ENCODE measurements at regions not wholly inside any gene's neighbourhood (a gene's known extent, or its start where the extent isn't known, plus 50 kb on each side); places are given as distances from the start of the nearest gene placed in this dataset.

- Histone ChIP-seq H3K36me3 (ENCODE audit: control insufficient read depth, insufficient read depth, low read length) (no peaks in the 10 kb centered on the region), H3K27ac (ENCODE audit: insufficient read depth, low read length, poor library complexity, severe bottlenecking) (no peak overlapping the region), H3K4me1 (ENCODE audit: control insufficient read depth, insufficient read depth, low read length, poor library complexity, severe bottlenecking) (no peaks in the 10 kb centered on the region), H3K9me3 (ENCODE audit: control insufficient read depth, low read length) (no peaks in the 10 kb centered on the region), H3K27me3 (replicated peaks; ENCODE audit: control insufficient read depth, insufficient read depth, low read length, poor library complexity, severe bottlenecking) (no peaks in the 10 kb centered on the region), H3K4me3 (ENCODE audit: insufficient read depth, low read depth, low read length, poor library complexity, severe bottlenecking) (no peak overlapping the region)
- no peak for DNase-seq
Observed at GRCh38 chr5:158492136-158492535, 607.6 kb downstream of the EBF1 start.

DNA sequence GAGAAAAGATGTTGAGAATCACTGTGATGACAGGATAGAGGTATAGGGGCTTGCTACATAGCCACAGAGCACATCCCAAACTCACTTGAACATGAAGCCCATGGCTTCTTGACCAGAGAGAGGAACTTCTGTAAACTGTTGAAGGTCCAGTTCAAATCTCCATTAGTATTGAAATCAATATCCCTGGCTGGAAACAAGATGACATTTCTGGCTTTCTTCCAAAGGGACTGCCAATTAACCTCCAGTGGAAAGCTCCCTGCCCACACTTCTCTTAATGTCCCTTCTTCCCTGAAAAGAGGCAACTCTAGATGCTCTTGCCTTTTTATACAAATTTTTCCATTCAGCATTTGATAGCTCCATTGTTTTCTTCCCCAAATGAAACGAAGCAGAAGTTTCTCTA lies 612.1 kb downstream of the EBF1 start:
- Histone ChIP-seq H3K4me3 (ENCODE audit: insufficient read depth, low read depth, low read length, poor library complexity, severe bottlenecking) (no peak overlapping the region), H3K27me3 (replicated peaks; ENCODE audit: control insufficient read depth, insufficient read depth, low read length, poor library complexity, severe bottlenecking) (no peaks in the 10 kb centered on the region), H3K36me3 (ENCODE audit: control insufficient read depth, insufficient read depth, low read length) (no peaks in the 10 kb centered on the region), H3K27ac (ENCODE audit: insufficient read depth, low read length, poor library complexity, severe bottlenecking) (no peak overlapping the region), H3K4me1 (ENCODE audit: control insufficient read depth, insufficient read depth, low read length, poor library complexity, severe bottlenecking) (no peaks in the 10 kb centered on the region), H3K9me3 (ENCODE audit: control insufficient read depth, low read length) (no peaks in the 10 kb centered on the region)
- DNase-seq: no peak

GRCh38 chr5:158487156-158487555 lies 612.6 kb downstream of the EBF1 start:
- no peak for DNase-seq
- H3K4me3 ChIP-seq (ENCODE audit: insufficient read depth, low read depth, low read length, poor library complexity, severe bottlenecking): no peak overlapping the region
- no peaks in the 10 kb centered on the region for H3K9me3 ChIP-seq (ENCODE audit: control insufficient read depth, low read length)
- no peaks in the 10 kb centered on the region for H3K36me3 ChIP-seq (ENCODE audit: control insufficient read depth, insufficient read depth, low read length)
- H3K4me1 ChIP-seq (ENCODE audit: control insufficient read depth, insufficient read depth, low read length, poor library complexity, severe bottlenecking): no peaks in the 10 kb centered on the region
- H3K27me3 ChIP-seq (replicated peaks; ENCODE audit: control insufficient read depth, insufficient read depth, low read length, poor library complexity, severe bottlenecking): no peaks in the 10 kb centered on the region
- no peak overlapping the region for H3K27ac ChIP-seq (ENCODE audit: insufficient read depth, low read length, poor library complexity, severe bottlenecking)

DNA sequence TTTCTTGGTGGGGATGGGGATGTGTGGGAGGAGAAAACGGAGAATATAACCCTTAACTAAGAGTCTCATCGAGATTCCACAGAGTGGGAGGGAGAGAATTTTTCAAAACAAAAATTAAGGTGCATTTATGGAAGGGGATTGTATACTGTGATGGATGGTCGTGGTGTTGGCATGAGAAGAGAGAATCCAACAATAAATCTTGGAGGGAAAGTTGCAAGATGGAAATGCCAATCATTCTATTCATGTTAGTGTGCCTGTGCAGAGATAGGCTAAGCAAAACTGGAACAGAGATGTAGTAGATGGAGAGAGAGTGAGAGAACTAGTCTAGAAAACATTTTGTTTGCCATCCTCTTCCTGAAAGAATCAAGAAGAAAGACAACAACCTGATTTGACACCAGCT lies 613.1 kb downstream of the EBF1 start:
- H3K27ac ChIP-seq (ENCODE audit: insufficient read depth, low read length, poor library complexity, severe bottlenecking): no peak overlapping the region

GRCh38 chr5:158485604-158486081 lies 614.1 kb downstream of the EBF1 start:
- Histone ChIP-seq H3K4me1 (ENCODE audit: control insufficient read depth, insufficient read depth, low read length, poor library complexity, severe bottlenecking) (no peaks in the 10 kb centered on the region), H3K27ac (ENCODE audit: insufficient read depth, low read length, poor library complexity, severe bottlenecking) (no peak overlapping the region), H3K9me3 (ENCODE audit: control insufficient read depth, low read length) (no peaks in the 10 kb centered on the region), H3K27me3 (replicated peaks; ENCODE audit: control insufficient read depth, insufficient read depth, low read length, poor library complexity, severe bottlenecking) (no peaks in the 10 kb centered on the region), H3K36me3 (ENCODE audit: control insufficient read depth, insufficient read depth, low read length) (no peaks in the 10 kb centered on the region), H3K4me3 (ENCODE audit: insufficient read depth, low read depth, low read length, poor library complexity, severe bottlenecking) (no peak overlapping the region)
- no peak for DNase-seq

More for the DNA sequence above, 613.1 kb downstream of the EBF1 start:
- H3K27me3 ChIP-seq (replicated peaks; ENCODE audit: control insufficient read depth, insufficient read depth, low read length, poor library complexity, severe bottlenecking): no peaks in the 10 kb centered on the region
- no peaks in the 10 kb centered on the region for H3K36me3 ChIP-seq (ENCODE audit: control insufficient read depth, insufficient read depth, low read length)
- H3K4me3 ChIP-seq (ENCODE audit: insufficient read depth, low read depth, low read length, poor library complexity, severe bottlenecking): no peak overlapping the region
- H3K9me3 ChIP-seq (ENCODE audit: control insufficient read depth, low read length): no peaks in the 10 kb centered on the region
- DNase-seq: no peak
- no peaks in the 10 kb centered on the region for H3K4me1 ChIP-seq (ENCODE audit: control insufficient read depth, insufficient read depth, low read length, poor library complexity, severe bottlenecking)

GRCh38 chr5:158485047-158485446 lies 614.7 kb downstream of the EBF1 start:
- Histone ChIP-seq H3K27ac (ENCODE audit: insufficient read depth, low read length, poor library complexity, severe bottlenecking) (no peak overlapping the region), H3K9me3 (ENCODE audit: control insufficient read depth, low read length) (no peaks in the 10 kb centered on the region)

GRCh38 chr5:158484150-158484549 lies 615.6 kb downstream of the EBF1 start:
- H3K36me3 ChIP-seq (ENCODE audit: control insufficient read depth, insufficient read depth, low read length): no peaks in the 10 kb centered on the region
- no peaks in the 10 kb centered on the region for H3K9me3 ChIP-seq (ENCODE audit: control insufficient read depth, low read length)
- no peak for DNase-seq
- no peaks in the 10 kb centered on the region for H3K27me3 ChIP-seq (replicated peaks; ENCODE audit: control insufficient read depth, insufficient read depth, low read length, poor library complexity, severe bottlenecking)
- no peak overlapping the region for H3K27ac ChIP-seq (ENCODE audit: insufficient read depth, low read length, poor library complexity, severe bottlenecking)
- H3K4me3 ChIP-seq (ENCODE audit: insufficient read depth, low read depth, low read length, poor library complexity, severe bottlenecking): no peak overlapping the region
- H3K4me1 ChIP-seq (ENCODE audit: control insufficient read depth, insufficient read depth, low read length, poor library complexity, severe bottlenecking): no peaks in the 10 kb centered on the region

More at GRCh38 chr5:158485047-158485446, 614.7 kb downstream of the EBF1 start:
- H3K4me1 ChIP-seq (ENCODE audit: control insufficient read depth, insufficient read depth, low read length, poor library complexity, severe bottlenecking): no peaks in the 10 kb centered on the region
- H3K27me3 ChIP-seq (replicated peaks; ENCODE audit: control insufficient read depth, insufficient read depth, low read length, poor library complexity, severe bottlenecking): no peaks in the 10 kb centered on the region
- H3K36me3 ChIP-seq (ENCODE audit: control insufficient read depth, insufficient read depth, low read length): no peaks in the 10 kb centered on the region
- DNase-seq: no peak
- H3K4me3 ChIP-seq (ENCODE audit: insufficient read depth, low read depth, low read length, poor library complexity, severe bottlenecking): no peak overlapping the region

- Histone ChIP-seq H3K27ac (ENCODE audit: insufficient read depth, low read length, poor library complexity, severe bottlenecking) (no peak overlapping the region), H3K9me3 (ENCODE audit: control insufficient read depth, low read length) (no peaks in the 10 kb centered on the region), H3K4me3 (ENCODE audit: insufficient read depth, low read depth, low read length, poor library complexity, severe bottlenecking) (no peak overlapping the region), H3K27me3 (replicated peaks; ENCODE audit: control insufficient read depth, insufficient read depth, low read length, poor library complexity, severe bottlenecking) (no peaks in the 10 kb centered on the region), H3K36me3 (ENCODE audit: control insufficient read depth, insufficient read depth, low read length) (no peaks in the 10 kb centered on the region), H3K4me1 (ENCODE audit: control insufficient read depth, insufficient read depth, low read length, poor library complexity, severe bottlenecking) (no peaks in the 10 kb centered on the region)
- DNase-seq: no peak
Observed at GRCh38 chr5:158483281-158483860, 616.3 kb downstream of the EBF1 start.

DNA sequence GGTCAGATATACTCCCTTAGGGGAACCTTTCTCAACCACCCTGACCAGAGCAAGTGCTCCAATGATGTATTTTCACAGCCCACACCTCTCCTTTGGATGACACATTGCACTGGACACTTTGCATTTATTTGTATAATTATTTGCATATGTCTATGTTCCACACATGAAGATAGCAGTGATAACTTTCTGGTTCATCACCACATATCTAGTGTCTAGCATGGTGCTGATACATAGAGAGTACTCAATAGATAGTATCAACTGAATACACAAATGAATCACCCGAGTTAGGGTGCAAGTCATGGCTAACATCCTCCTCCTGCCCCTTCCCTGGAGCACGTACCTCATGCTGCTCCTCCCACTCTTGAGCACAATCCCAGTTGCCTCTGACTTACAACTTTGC lies 617.6 kb downstream of the EBF1 start:
- no peak for DNase-seq
- Histone ChIP-seq H3K4me3 (ENCODE audit: insufficient read depth, low read depth, low read length, poor library complexity, severe bottlenecking) (no peak overlapping the region), H3K36me3 (ENCODE audit: control insufficient read depth, insufficient read depth, low read length) (no peaks in the 10 kb centered on the region), H3K27me3 (replicated peaks; ENCODE audit: control insufficient read depth, insufficient read depth, low read length, poor library complexity, severe bottlenecking) (no peaks in the 10 kb centered on the region), H3K4me1 (ENCODE audit: control insufficient read depth, insufficient read depth, low read length, poor library complexity, severe bottlenecking) (no peaks in the 10 kb centered on the region), H3K9me3 (ENCODE audit: control insufficient read depth, low read length) (no peaks in the 10 kb centered on the region), H3K27ac (ENCODE audit: insufficient read depth, low read length, poor library complexity, severe bottlenecking) (no peak overlapping the region)

- no peak overlapping the region for H3K27ac ChIP-seq (ENCODE audit: insufficient read depth, low read length, poor library complexity, severe bottlenecking)
- no peaks in the 10 kb centered on the region for H3K27me3 ChIP-seq (replicated peaks; ENCODE audit: control insufficient read depth, insufficient read depth, low read length, poor library complexity, severe bottlenecking)
- no peak overlapping the region for H3K4me3 ChIP-seq (ENCODE audit: insufficient read depth, low read depth, low read length, poor library complexity, severe bottlenecking)
- no peak for DNase-seq
- H3K4me1 ChIP-seq (ENCODE audit: control insufficient read depth, insufficient read depth, low read length, poor library complexity, severe bottlenecking): no peaks in the 10 kb centered on the region
- no peaks in the 10 kb centered on the region for H3K36me3 ChIP-seq (ENCODE audit: control insufficient read depth, insufficient read depth, low read length)
- H3K9me3 ChIP-seq (ENCODE audit: control insufficient read depth, low read length): no peaks in the 10 kb centered on the region
Observed at GRCh38 chr5:158478139-158478538, 619.2 kb upstream of the CLINT1 start.

Measured in effector memory CD4-positive, alpha-beta T cell (primary cell).